Ramos (cell line): ENCODE measurements at regions not wholly inside any gene's neighbourhood (a gene's known extent, or its start where the extent isn't known, plus 50 kb on each side); places are given as distances from the start of the nearest gene placed in this dataset.

Source experiments
- in situ Hi-C: fragments of 300-500 bp; cut with MboI; formaldehyde crosslinking; loops from one replicate; pipeline ENCODE4 v1.14.3; 2022; ENCODE audit warnings: low sequenced_read_pairs; ENCODE audit not compliant: unreplicated experiment

DNA sequence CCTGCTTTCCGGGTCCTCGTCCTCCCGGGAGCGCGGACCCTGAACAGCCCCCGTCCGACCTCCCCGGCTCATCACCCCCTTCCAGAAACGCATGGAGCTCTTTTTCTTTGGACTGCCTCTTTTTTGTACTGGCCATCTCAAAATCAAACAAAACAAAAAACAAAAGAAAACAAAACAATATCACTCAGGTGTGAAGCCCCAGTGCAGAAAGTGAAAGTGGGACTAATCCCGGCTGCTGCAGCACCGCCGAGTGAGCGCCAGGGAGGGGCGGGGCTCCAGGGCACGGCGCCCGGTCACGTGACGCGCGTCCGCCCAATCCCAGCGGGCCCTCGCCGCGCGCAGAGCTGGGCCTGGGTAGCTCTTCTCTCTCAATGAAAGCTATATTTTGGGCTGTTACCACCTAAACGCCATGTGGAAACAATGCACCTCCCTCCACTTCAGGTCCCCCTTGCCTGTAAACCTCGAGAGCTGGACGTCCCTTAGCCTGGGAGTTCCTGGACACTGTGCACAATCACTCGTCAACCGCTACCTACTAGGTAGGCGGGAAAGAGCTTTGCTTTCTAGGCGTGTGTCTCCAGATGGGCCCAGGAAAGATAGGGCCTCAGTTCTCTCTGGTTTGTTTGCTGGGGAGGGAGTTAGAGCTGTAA lies 93.7 kb upstream of the PRDM1 start:
- in situ Hi-C loops, result no loop called here

- in situ Hi-C loops, result no loop called here
Measured at GRCh38 chr6:105991561-105992314, 94.4 kb upstream of the PRDM1 start.

GRCh38 chr6:105990151-105990550 lies 96.0 kb upstream of the PRDM1 start:
- in situ Hi-C loops, result no loop called here

- in situ Hi-C loops, result no loop called here
Measured at GRCh38 chr6:105988812-105989577, 97.1 kb upstream of the PRDM1 start.

DNA sequence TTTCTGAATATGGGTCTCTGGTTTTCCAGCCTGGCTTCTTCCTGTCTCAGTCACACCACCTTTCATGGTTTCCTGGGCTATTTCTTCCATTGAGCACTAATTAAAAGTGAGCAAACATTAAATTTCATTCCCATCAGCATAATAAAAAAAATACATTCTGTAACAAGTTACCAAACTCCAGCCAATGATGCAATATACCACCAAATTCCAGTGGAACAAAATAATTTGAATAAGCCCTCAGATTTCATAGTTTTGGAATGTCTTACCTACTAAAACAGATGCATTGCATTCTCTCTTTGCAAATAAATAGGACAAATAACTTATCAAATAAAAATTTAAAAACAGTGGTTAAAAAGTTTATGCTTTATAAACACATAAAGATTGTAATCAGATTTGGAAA lies 97.8 kb upstream of the PRDM1 start:
- in situ Hi-C loops, result no loop called here

- in situ Hi-C loops, result no loop called here
Measured at GRCh38 chr6:105987516-105987915, 98.6 kb upstream of the PRDM1 start.

DNA sequence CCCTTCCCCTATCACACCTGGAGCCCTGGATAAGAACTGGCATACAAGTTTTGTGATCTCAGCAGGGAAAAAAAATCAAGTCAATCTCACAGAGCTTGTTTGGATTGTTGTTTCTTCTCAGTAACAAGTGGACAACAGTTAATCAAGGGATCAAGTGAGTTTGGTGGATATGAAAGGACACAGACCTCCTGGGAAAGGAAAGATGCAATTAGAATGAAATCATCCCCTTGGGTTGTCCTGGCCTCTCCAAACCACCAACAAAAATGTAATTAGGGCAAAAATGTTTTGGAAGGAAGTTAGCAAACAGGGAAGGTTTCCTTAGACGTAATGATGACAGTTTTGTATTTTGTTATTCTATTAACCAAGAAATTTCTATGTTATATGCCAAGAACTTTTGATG lies 99.1 kb upstream of the PRDM1 start:
- in situ Hi-C loops, result no loop called here

DNA sequence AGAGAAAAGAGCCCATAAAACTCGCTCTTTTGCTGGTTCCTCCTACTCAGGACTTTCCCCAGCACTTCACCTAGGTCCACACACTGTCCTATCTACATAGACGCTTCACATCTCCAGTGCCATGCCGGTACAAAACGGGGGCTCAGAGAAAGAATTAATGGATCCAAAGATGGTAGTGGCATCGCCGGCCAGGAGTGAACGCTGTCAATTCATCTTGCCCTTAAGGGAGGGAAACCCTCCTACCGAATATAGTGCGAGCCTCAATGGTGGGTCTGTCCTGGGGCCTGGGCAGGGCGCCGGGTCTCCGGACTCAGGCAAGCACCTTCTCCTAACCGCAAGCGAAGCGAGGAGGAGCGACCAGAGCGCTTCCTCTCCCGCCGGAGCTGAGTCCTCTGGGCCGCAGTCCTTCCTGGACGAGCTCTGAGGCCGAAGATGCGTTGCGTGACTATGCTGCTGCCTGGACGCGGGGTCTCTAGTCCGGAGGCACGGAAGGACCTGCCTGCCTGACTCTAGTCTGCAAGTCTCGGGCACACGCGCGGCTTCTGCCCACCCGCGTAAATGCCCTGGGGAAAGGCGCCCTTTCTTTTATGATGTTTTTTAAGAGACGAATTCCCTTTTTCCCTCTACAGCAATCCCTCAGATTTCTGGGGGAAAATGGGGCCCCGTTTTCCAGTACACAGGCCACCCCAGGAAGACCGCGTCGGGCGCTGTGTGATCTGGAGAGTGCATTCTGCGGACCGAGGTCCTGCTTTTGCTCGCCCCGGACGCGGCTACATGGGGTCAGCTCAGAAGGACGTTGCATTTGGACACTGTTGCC lies 100.1 kb upstream of the PRDM1 start:
- in situ Hi-C loops, result no loop called here

DNA sequence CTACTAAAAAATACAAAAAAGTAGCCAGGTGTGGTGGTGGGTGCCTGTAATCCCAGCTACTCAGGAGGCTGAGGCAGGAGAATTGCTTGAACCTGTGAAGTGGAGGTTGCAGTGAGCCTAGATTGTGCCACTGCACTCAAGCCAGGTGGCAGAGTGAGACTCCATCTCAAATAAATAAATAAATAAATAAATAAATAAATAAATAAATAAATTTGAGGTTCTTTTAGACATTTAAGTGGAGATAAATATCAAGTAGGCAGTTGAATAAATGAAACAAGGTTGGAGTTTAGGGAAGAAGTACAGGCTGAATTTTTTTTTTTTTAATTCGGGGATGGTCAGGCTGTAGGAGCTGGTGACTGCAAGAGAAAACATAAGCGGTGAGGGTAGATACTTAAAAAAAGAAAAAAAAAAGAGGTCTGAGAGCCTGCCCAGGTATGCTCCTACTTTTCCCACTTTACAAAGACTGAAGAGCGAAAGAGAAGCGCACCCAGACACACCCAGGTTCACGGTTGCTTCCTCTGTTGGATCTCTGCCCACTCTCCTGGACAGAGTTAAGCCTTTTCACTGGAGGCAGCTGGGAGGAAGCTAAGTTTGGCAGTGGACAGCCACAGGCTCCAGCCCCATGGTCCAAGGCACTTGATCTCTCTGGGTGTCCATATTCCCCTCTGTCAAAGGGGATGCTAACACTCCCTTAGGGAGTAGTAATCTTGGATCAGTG lies 100.9 kb upstream of the PRDM1 start:
- in situ Hi-C loops, result no loop called here

- in situ Hi-C loops, result no loop called here
Measured at GRCh38 chr6:105983763-105984162, 102.4 kb upstream of the PRDM1 start.

DNA sequence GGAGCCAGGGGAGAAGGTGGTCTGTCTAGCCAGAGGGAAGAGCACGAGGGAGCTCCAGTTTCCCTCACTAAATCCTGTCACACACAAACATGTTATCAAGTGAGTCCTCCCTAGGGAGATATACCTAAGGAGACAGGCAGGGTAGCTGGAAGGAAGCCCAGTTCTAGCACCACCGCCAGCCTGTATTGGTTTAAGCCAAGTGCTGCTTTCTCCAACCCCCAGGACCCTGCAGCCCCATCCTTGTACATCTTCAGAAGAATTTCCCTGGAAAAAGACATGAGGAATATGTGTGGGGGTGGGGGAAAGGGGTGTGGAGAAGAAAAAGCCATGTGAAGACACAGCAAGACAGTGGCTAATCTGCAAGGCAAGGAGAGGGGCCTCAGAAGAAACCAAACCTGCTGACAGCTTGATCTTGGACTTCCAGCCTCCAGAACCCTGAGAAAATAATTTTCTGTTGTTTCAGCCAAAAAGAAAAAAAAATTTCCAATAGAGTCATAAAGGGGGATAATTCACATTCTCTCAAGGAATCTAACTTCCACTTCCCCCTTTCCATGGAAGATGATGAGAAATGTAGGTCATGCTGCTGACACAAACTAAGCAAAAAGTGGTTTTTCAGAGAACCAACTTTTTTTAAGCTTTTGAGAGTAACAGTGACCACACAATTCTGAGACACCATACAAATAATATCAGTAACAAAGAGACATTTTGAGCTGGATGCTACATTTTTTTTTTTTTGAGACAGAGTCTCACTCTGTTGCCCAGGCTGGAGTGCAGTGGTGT lies 103.2 kb upstream of the PRDM1 start:
- in situ Hi-C loops, result no loop called here

GRCh38 chr6:105981888-105982358 lies 104.2 kb upstream of the PRDM1 start:
- in situ Hi-C loops, result no loop called here

- in situ Hi-C loops, result no loop called here
Measured at GRCh38 chr6:105981002-105981887, 104.9 kb upstream of the PRDM1 start.

DNA sequence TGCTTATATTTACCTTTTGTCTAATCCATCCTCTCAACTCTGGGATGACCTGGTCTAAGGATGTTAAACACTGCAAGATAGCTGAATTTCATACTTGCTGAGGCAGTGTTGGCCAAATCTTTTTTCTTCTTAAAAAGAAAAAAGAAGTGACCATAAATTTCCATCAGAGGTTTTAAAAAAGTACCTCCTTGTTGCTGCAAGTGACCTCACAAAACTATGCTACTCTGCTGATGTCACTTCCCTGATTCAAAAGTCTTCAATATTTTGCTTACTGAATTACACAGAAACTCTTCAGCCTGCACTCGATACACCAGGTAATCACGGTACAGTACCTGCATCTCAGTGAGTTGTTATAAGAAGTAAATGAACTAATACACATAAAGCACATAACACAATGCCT lies 107.2 kb upstream of the PRDM1 start:
- in situ Hi-C loops, result no loop called here

GRCh38 chr6:105977934-105978504 lies 108.1 kb upstream of the PRDM1 start:
- in situ Hi-C loops, result no loop called here

DNA sequence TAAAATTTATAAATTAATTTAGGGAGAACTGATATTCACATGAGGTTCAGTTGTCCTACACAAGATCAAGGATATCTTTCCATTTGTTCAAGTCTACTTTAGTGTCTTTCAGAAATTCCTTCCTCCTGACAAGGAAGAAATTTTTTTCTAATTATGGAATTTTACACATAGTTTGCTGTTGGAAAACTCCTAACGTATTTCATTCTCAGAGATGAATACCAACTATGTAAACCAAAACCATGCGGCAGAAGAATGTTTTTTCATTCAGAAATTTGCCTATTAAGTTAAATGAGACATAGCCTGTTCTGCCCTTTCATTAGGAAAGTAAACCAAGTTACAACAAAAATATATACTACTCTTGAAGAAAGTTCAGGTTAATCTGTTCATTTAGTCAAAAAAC lies 111.2 kb upstream of the PRDM1 start:
- in situ Hi-C loops, result no loop called here

- in situ Hi-C loops, result no loop called here
Measured at GRCh38 chr6:105972440-105972839, 113.7 kb upstream of the PRDM1 start.
